ENCODE measurements at regions not wholly inside any gene's neighbourhood (a gene's known extent, or its start where the extent isn't known, plus 50 kb on each side); places are given as distances from the start of the nearest gene placed in this dataset.

GRCh38 chr4:123323998-123324397 is 72.6 kb upstream of the SPRY1 start:
- TF ChIP-seq CTCF (IDR thresholded peaks at IDR 0.05) (no peak), POLR2A (IDR thresholded peaks at IDR 0.05) (no peak)

Data from adrenal gland (tissue), 5 donors.